ENCODE measurements at regions not wholly inside any gene's neighbourhood (a gene's known extent, or its start where the extent isn't known, plus 50 kb on each side); places are given as distances from the start of the nearest gene placed in this dataset.

DNA sequence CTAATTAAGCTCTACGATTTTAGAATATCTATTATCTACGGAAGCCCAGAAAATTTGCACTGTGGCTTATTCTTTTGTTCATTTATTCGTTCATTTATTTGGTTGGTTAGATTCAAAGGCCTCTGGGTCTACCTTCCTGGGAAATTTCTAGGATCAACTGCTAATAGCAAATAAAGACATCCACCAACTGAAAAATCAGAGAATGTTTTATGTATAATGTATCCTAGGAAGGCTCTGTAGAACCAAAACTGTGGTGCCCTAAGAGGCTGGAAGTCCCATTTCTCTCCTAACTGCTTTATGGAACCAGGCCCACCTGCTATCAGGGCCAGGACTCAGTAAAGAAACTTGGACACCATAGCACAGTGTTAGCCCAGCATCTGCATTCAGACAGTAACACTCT, 923.4 kb upstream of the AUTS2 start:
- H3K4me3 Mint-ChIP-seq (ENCODE audit: unreplicated experiment), result no peak overlapping the region
- no peak overlapping the region for H3K27ac Mint-ChIP-seq (ENCODE audit: unreplicated experiment)
- DNase-seq, result no peak
- no peaks in the 10 kb centered on the region for H3K27me3 Mint-ChIP-seq (ENCODE audit: unreplicated experiment)
- H3K4me1 Mint-ChIP-seq (ENCODE audit: low read depth, unreplicated experiment), result no peaks in the 10 kb centered on the region
- H3K9me3 Mint-ChIP-seq (ENCODE audit: unreplicated experiment), result no peaks in the 10 kb centered on the region
- TF ChIP-seq, protein P1, sequence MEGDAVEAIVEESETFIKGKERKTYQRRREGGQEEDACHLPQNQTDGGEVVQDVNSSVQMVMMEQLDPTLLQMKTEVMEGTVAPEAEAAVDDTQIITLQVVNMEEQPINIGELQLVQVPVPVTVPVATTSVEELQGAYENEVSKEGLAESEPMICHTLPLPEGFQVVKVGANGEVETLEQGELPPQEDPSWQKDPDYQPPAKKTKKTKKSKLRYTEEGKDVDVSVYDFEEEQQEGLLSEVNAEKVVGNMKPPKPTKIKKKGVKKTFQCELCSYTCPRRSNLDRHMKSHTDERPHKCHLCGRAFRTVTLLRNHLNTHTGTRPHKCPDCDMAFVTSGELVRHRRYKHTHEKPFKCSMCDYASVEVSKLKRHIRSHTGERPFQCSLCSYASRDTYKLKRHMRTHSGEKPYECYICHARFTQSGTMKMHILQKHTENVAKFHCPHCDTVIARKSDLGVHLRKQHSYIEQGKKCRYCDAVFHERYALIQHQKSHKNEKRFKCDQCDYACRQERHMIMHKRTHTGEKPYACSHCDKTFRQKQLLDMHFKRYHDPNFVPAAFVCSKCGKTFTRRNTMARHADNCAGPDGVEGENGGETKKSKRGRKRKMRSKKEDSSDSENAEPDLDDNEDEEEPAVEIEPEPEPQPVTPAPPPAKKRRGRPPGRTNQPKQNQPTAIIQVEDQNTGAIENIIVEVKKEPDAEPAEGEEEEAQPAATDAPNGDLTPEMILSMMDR (IDR thresholded peaks at IDR 0.05; ENCODE audit: partially characterized antibody, unreplicated experiment), result no peak
- peaks cover 5% of the 10 kb centered on the region for H3K36me3 Mint-ChIP-seq (ENCODE audit: unreplicated experiment)

DNA sequence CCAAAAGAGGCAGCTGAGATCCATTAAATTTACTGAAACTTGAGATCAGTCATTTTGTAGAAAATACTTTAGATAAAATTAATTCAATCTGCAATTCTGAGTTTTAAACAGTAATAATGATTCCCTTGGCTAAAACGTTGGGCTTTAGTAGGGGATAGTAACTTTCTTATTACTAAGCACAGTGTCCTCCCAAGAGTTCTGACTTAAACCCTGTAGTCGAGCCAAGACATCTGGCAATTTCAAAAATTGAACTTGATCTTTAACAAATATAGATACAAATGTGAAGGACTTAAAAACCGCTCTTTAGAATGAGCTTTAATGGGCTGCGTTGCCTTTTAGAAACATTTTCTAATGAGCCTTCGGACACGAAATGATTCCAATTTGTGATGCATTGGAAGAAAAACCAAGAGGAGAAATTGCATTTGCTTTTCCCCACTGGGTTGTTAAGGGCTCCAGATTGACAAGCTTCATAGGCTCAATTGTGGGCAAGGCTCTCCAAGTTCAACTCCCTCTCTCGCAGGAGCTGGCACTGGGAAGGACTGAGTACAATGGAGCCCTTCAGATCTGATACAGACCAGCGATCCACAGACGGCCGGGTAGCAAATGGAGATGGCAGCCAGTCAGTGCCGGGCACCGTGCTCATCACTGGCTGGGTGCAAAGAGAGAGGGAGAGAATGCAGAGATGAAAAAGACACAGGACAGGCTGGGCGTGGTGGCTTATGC, 921.3 kb upstream of the AUTS2 start:
- TF ChIP-seq, protein P1 (IDR thresholded peaks at IDR 0.05; ENCODE audit: partially characterized antibody, unreplicated experiment), result no peak
- Mint-ChIP-seq H3K27me3 (ENCODE audit: unreplicated experiment) (no peaks in the 10 kb centered on the region), H3K9me3 (ENCODE audit: unreplicated experiment) (no peaks in the 10 kb centered on the region)

DNA sequence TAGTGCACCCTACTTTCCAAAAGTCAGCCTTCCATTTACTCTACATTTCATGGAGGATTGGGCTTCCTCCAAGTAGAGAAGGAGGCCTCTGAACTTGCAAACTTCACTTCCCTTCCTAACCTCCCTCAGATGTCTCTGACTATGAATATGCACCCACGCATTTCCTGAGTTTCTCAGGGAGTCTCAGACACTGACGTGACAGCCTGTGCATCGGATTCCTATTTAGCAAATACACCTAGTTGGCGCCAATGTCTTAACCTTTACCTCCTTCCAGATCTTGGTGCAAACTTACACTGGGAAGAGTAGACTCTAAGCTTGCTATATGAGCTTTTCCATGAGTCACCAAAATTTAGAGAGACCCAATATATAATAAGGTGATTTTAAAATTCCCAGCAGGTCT, 920.1 kb upstream of the AUTS2 start:
- H3K36me3 Mint-ChIP-seq (ENCODE audit: unreplicated experiment), result peaks cover 5% of the 10 kb centered on the region
- no peak overlapping the region for H3K27ac Mint-ChIP-seq (ENCODE audit: unreplicated experiment)
- DNase-seq, result no peak
- no peaks in the 10 kb centered on the region for H3K9me3 Mint-ChIP-seq (ENCODE audit: unreplicated experiment)
- H3K4me3 Mint-ChIP-seq (ENCODE audit: unreplicated experiment), result no peak overlapping the region
- TF ChIP-seq, protein P1 (IDR thresholded peaks at IDR 0.05; ENCODE audit: partially characterized antibody, unreplicated experiment), result no peak
- no peaks in the 10 kb centered on the region for H3K27me3 Mint-ChIP-seq (ENCODE audit: unreplicated experiment)
- peaks cover 4% of the 10 kb centered on the region for H3K4me1 Mint-ChIP-seq (ENCODE audit: low read depth, unreplicated experiment)

More for the DNA sequence above, 921.3 kb upstream of the AUTS2 start:
- Mint-ChIP-seq H3K36me3 (ENCODE audit: unreplicated experiment) (peaks cover 5% of the 10 kb centered on the region), H3K4me3 (ENCODE audit: unreplicated experiment) (no peak overlapping the region), H3K27ac (ENCODE audit: unreplicated experiment) (no peak overlapping the region), H3K4me1 (ENCODE audit: low read depth, unreplicated experiment) (no peaks in the 10 kb centered on the region)
- no peak for DNase-seq

DNA sequence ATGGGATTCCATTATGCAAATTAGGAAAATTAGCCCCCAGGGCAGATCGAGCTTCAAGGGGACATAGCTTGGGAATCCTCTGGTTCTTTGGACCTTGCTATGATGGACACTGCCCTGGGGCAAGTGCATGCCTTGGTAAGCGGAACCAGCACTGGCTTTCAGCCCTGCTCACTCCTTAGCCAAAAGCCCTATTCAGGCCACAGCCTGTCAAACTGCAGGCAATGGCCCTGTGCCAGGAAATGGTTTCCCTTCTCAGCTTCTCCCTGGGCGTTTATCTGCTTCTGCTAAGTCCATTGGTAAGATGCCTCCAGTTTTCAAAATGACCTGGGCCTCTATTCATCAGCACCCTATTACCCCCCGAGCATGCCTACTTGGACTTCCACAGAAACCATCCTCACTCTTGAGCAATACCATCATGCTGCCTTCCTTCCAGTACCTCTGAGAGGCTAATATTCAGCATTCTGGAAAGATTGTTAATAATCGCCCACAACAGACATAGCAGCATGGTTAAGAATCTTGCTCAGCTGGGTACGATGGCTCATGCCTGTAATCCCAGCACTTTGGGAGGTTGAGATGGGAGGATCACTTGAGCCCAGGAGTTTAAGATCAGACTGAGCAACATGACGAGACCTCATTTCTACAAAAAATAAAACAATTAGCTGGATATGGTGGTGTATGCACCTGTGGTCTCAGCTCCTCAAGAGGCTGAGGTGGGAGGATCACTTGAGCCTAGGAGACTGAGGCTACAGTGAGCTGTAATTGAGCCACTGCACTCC, 918.6 kb upstream of the AUTS2 start:
- Mint-ChIP-seq H3K36me3 (ENCODE audit: unreplicated experiment) (no peaks in the 10 kb centered on the region), H3K4me3 (ENCODE audit: unreplicated experiment) (no peak overlapping the region), H3K4me1 (ENCODE audit: low read depth, unreplicated experiment) (peaks cover 6% of the 10 kb centered on the region), H3K9me3 (ENCODE audit: unreplicated experiment) (no peaks in the 10 kb centered on the region), H3K27me3 (ENCODE audit: unreplicated experiment) (peaks cover 2% of the 10 kb centered on the region), H3K27ac (ENCODE audit: unreplicated experiment) (no peak overlapping the region)
- TF ChIP-seq, protein P1 (IDR thresholded peaks at IDR 0.05; ENCODE audit: partially characterized antibody, unreplicated experiment), result no peak
- DNase-seq, result no peak
